ENCODE measurements at regions not wholly inside any gene's neighbourhood (a gene's known extent, or its start where the extent isn't known, plus 50 kb on each side); places are given as distances from the start of the nearest gene placed in this dataset.
"Not testable (repeated sequence)": the region's sequence is repeated elsewhere in the genome, so short reads cannot be mapped to it uniquely, and the experiment has no call there.

DNA sequence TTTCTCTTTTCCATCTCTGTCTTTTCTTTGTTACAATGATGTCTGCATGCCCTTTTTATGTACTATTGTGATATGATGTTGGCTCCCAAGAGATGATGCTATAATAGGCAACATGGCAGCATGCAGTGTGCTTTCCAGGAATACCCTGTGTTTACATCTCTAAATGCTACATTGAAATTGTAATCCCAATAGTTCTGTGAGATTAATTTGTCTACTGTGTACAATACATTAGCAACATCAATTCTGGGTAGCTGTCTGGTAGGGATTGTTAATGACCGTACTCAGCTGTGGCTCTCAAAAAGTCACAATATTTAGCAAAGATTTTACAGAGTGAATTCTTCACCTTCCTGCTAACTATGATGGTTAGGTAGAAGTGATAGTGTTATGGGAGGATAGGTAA lies 225.6 kb upstream of the MMS22L start:
- H3K4me1 ChIP-seq (ENCODE audit: control insufficient read depth in 1 of 2, insufficient read depth in 2 of 2, low read depth in 1 of 2, low read length in 1 of 2): no peaks in the 10 kb centered on the region
- no peaks in the 10 kb centered on the region for H4K20me1 ChIP-seq (ENCODE audit: insufficient read depth)
- no peaks in the 10 kb centered on the region for H3K36me3 ChIP-seq (replicated peaks in 1 of 2; ENCODE audit: control insufficient read depth in 1 of 2, insufficient read depth in 2 of 2, low read length in 1 of 2)
- H2AFZ ChIP-seq (ENCODE audit: low read depth): no peak overlapping the region
- H3K27me3 ChIP-seq (ENCODE audit: insufficient read depth): no peaks in the 10 kb centered on the region
- no peaks in the 10 kb centered on the region for H3K9me3 ChIP-seq
- no peaks in the 10 kb centered on the region for H3F3A ChIP-seq (replicated peaks; ENCODE audit: insufficient read depth)
- ChIA-PET POLR2A (no interaction called here), CTCF (interaction anchor here (2.6 kb wide), 1 partner anchor 11 kb away, joined by 11 read pairs; no protein-coding TSS in a partner anchor)
- H3K4me3 ChIP-seq (ENCODE audit: low read depth in 2 of 2, low read length in 1 of 2): no peak overlapping the region
- H3K27ac ChIP-seq (ENCODE audit: low read depth in 2 of 2, low read length in 1 of 2): no peak overlapping the region
- no peak for TF ChIP-seq CHD2 (IDR thresholded peaks at IDR 0.05; ENCODE audit: low read length, partially characterized antibody)
- no peak for TF ChIP-seq NRF1 (IDR thresholded peaks at IDR 0.05; ENCODE audit: low read depth, low read length)
- TF ChIP-seq GABPA (IDR thresholded peaks at IDR 0.05; ENCODE audit: low read depth): no peak
- TF ChIP-seq RCOR1 (IDR thresholded peaks at IDR 0.05; ENCODE audit: low read length): no peak
- no peak for TF ChIP-seq RXRA (IDR thresholded peaks at IDR 0.05; ENCODE audit: borderline replicate concordance, low read depth)
- no peak for TF ChIP-seq JUND (IDR thresholded peaks at IDR 0.05)
- TF ChIP-seq TCF12 (IDR thresholded peaks at IDR 0.05): no peak
- TF ChIP-seq MEF2A (IDR thresholded peaks at IDR 0.05; ENCODE audit: borderline replicate concordance, low read depth): no peak
- TF ChIP-seq SIN3A (IDR thresholded peaks at IDR 0.05; ENCODE audit: borderline replicate concordance, low read depth, low read length): no peak
- no peak for TF ChIP-seq SMC3 (IDR thresholded peaks at IDR 0.05; ENCODE audit: low read depth, low read length)
- 50% methylated on average over 1 of the region's 1 CpG for WGBS (ENCODE audit: low lambda C conversion rate)
- H3K9me2 ChIP-seq: no peaks in the 10 kb centered on the region
- H3K4me2 ChIP-seq: no peak overlapping the region
- no peaks in the 10 kb centered on the region for H3K79me2 ChIP-seq (ENCODE audit: insufficient read depth)
- no peak for DNase-seq
- no peak overlapping the region for H3K9ac ChIP-seq

DNA sequence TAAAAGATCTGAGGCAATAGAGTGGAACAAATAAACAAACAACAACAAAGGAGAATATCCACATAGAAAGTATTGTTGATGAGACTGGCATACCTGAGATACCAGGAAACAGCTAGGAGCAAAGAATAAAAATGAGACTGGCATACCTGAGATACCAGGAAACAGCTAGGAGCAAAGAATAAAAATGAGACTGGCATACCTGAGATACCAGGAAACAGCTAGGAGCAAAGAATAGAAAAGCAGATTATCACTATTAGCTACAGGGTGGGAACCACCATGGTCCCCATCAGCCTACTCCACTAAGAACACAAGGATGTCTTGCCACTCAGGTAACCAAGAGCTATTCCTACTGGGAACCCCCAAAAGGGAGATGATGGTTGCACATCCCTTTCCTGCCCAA lies 230.2 kb upstream of the MMS22L start:
- H3K9ac ChIP-seq, DNase-seq, POLR2A ChIA-PET: not testable (repeated sequence)

DNA sequence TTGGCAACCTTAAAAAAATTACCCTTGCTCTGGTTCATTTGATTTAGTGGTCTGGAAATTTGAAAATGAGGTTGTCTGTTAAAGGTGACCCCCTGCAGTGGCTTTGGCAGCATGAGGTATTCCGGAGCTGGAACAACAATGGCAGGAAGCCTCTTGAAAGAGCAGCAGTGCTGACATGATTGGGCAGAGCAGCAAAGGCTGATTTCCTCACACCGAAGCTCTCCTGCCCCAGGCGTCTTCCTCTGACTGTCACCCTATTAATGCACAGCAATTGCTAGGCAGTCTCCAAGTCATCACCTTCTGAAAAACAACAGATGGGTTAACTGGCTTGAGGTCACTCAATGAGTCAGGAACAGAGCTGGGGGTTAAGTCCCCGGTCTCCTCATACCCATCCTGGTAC lies 241.8 kb upstream of the MMS22L start:
- TF ChIP-seq CHD2 (IDR thresholded peaks at IDR 0.05; ENCODE audit: low read length, partially characterized antibody) (no peak), GABPA (IDR thresholded peaks at IDR 0.05; ENCODE audit: low read depth) (no peak), TEAD4 (IDR thresholded peaks at IDR 0.05; ENCODE audit: borderline replicate concordance, insufficient read depth) (no peak), NFIC (IDR thresholded peaks at IDR 0.05; ENCODE audit: borderline replicate concordance) (no peak), RFX5 (IDR thresholded peaks at IDR 0.05; ENCODE audit: low read length) (no peak)
- TF ChIP-seq, protein P1, sequence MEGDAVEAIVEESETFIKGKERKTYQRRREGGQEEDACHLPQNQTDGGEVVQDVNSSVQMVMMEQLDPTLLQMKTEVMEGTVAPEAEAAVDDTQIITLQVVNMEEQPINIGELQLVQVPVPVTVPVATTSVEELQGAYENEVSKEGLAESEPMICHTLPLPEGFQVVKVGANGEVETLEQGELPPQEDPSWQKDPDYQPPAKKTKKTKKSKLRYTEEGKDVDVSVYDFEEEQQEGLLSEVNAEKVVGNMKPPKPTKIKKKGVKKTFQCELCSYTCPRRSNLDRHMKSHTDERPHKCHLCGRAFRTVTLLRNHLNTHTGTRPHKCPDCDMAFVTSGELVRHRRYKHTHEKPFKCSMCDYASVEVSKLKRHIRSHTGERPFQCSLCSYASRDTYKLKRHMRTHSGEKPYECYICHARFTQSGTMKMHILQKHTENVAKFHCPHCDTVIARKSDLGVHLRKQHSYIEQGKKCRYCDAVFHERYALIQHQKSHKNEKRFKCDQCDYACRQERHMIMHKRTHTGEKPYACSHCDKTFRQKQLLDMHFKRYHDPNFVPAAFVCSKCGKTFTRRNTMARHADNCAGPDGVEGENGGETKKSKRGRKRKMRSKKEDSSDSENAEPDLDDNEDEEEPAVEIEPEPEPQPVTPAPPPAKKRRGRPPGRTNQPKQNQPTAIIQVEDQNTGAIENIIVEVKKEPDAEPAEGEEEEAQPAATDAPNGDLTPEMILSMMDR (IDR thresholded peaks at IDR 0.05): no peak
- TF ChIP-seq, protein P2, sequence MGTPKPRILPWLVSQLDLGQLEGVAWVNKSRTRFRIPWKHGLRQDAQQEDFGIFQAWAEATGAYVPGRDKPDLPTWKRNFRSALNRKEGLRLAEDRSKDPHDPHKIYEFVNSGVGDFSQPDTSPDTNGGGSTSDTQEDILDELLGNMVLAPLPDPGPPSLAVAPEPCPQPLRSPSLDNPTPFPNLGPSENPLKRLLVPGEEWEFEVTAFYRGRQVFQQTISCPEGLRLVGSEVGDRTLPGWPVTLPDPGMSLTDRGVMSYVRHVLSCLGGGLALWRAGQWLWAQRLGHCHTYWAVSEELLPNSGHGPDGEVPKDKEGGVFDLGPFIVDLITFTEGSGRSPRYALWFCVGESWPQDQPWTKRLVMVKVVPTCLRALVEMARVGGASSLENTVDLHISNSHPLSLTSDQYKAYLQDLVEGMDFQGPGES (IDR thresholded peaks at IDR 0.05; ENCODE audit: low read depth, low read length): no peak
- Histone ChIP-seq H3K4me3 (ENCODE audit: low read depth in 2 of 2, low read length in 1 of 2) (no peak overlapping the region), H3K4me1 (ENCODE audit: control insufficient read depth in 1 of 2, insufficient read depth in 2 of 2, low read depth in 1 of 2, low read length in 1 of 2) (peaks cover 3 to 5% of the 10 kb centered on the region in 2 experiments; a peak in 2 of 4 replicates), H3F3A (replicated peaks; ENCODE audit: insufficient read depth) (no peaks in the 10 kb centered on the region), H2AFZ (ENCODE audit: low read depth) (no peak overlapping the region), H3K9ac (no peak overlapping the region), H3K36me3 (replicated peaks in 1 of 2; ENCODE audit: control insufficient read depth in 1 of 2, insufficient read depth in 2 of 2, low read length in 1 of 2) (no peaks in the 10 kb centered on the region), H3K79me2 (ENCODE audit: insufficient read depth) (no peaks in the 10 kb centered on the region), H3K4me2 (no peak overlapping the region), H3K9me2 (no peaks in the 10 kb centered on the region), H4K20me1 (ENCODE audit: insufficient read depth) (no peaks in the 10 kb centered on the region), H3K27me3 (ENCODE audit: insufficient read depth) (no peaks in the 10 kb centered on the region), H3K9me3 (no peaks in the 10 kb centered on the region; the same call in 1 of the 2 replicates), H3K27ac (ENCODE audit: low read depth in 2 of 2, low read length in 1 of 2) (no peak overlapping the region)
- ChIA-PET POLR2A (no interaction called here), CTCF (interaction anchor here (0.9 to 1.2 kb wide), 3 partner anchors 9 to 51 kb away, joined by 3 read pairs; no protein-coding TSS in a partner anchor)
- no peak for DNase-seq
- WGBS (ENCODE audit: low lambda C conversion rate): 42% methylated on average over 4 of the region's 4 CpGs

More for the DNA sequence above, 230.2 kb upstream of the MMS22L start:
- not testable (repeated sequence) for H3K4me3 ChIP-seq (ENCODE audit: low read depth in 2 of 2, low read length in 1 of 2); H4K20me1 ChIP-seq (ENCODE audit: insufficient read depth); H3K79me2 ChIP-seq (ENCODE audit: insufficient read depth); H3K4me2 ChIP-seq; H2AFZ ChIP-seq (ENCODE audit: low read depth); H3F3A ChIP-seq (replicated peaks; ENCODE audit: insufficient read depth); H3K9me2 ChIP-seq; H3K9me3 ChIP-seq; H3K27ac ChIP-seq (ENCODE audit: low read depth in 2 of 2, low read length in 1 of 2); H3K27me3 ChIP-seq (ENCODE audit: insufficient read depth); H3K36me3 ChIP-seq (replicated peaks in 1 of 2; ENCODE audit: control insufficient read depth in 1 of 2, insufficient read depth in 2 of 2, low read length in 1 of 2); H3K4me1 ChIP-seq (ENCODE audit: control insufficient read depth in 1 of 2, insufficient read depth in 2 of 2, low read depth in 1 of 2, low read length in 1 of 2)
- CTCF ChIA-PET: interaction anchor here (2.2 kb wide), 1 partner anchor 16 kb away, joined by 7 read pairs; no protein-coding TSS in a partner anchor
